ENCODE measurements at regions not wholly inside any gene's neighbourhood (a gene's known extent, or its start where the extent isn't known, plus 50 kb on each side); places are given as distances from the start of the nearest gene placed in this dataset.

DNA sequence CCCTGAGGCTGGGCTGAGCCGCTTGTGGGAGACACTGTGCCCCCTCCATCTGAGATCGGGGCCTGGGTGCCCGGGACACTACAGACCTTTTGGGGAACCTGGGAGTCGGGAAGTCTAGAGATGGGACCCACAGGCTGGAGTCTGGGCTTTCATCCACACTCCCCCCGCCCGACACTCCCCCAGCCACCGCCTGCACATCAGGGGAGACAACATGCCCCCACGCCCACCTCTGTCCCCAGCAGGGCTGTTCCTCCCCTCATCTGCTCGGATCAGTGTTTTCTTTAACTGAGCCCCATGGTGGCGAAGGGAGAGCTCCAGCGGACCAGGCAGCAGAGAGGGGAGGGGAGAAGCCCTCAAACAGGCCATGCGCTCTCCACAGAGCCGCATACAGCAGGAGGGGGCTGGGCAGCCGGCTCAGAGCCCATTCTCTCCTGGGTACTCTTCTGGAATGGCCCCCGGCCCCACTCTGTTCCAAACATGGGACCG, 174.7 kb downstream of the IGLL1 start:
- TF ChIP-seq, protein P1, sequence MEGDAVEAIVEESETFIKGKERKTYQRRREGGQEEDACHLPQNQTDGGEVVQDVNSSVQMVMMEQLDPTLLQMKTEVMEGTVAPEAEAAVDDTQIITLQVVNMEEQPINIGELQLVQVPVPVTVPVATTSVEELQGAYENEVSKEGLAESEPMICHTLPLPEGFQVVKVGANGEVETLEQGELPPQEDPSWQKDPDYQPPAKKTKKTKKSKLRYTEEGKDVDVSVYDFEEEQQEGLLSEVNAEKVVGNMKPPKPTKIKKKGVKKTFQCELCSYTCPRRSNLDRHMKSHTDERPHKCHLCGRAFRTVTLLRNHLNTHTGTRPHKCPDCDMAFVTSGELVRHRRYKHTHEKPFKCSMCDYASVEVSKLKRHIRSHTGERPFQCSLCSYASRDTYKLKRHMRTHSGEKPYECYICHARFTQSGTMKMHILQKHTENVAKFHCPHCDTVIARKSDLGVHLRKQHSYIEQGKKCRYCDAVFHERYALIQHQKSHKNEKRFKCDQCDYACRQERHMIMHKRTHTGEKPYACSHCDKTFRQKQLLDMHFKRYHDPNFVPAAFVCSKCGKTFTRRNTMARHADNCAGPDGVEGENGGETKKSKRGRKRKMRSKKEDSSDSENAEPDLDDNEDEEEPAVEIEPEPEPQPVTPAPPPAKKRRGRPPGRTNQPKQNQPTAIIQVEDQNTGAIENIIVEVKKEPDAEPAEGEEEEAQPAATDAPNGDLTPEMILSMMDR (IDR thresholded peaks at IDR 0.05; ENCODE audit: low read length): no peak
- TF ChIP-seq EZH2phosphoT487 (IDR thresholded peaks at IDR 0.05; ENCODE audit: low read length): no peak
